GM12878 (cell line): ENCODE measurements at regions not wholly inside any gene's neighbourhood (a gene's known extent, or its start where the extent isn't known, plus 50 kb on each side); places are given as distances from the start of the nearest gene placed in this dataset.

Experiments
- ATAC-seq: fragments of 200-7000 bp; cut with Tn5 transposase; 3 replicates; pipeline ENCODE4 v1.9.1; 2020; ENCODE audit warnings: mild to moderate bottlenecking, moderate library complexity
- BruUV-seq: library from RNA; stranded (reverse); fragments of 400-500 nt; replicated peaks from 2 replicates; lab custom pipeline; 2021; lab: Mats Ljungman, UMichigan
- CTCF ChIA-PET: fragments of 300-600 bp; sonication (Branson Sonifier 250); formaldehyde crosslinking; extraction: SDS; loops from one replicate; lab custom pipeline; 2021; ENCODE audit warnings: inconsistent platforms; lab: Yijun Ruan, JAX
- POLR2A ChIA-PET: fragments of 350-600 bp; formaldehyde crosslinking; extraction: SDS; loops from one replicate; lab custom pipeline; 2021; ENCODE audit warnings: inconsistent platforms; lab: Charles Lee
- RAD21 ChIA-PET: fragments of 300-600 bp; sonication (Branson Sonifier 250); formaldehyde crosslinking; loops from one replicate; lab custom pipeline; 2023; ENCODE audit warnings: antibody characterized with exemption; ENCODE audit not compliant: unreplicated experiment; lab: Charles Lee
- SMC1A ChIA-PET: fragments of 300-600 bp; sonication (Branson Sonifier 250); formaldehyde crosslinking; loops from one replicate; lab custom pipeline; 2023; ENCODE audit not compliant: unreplicated experiment, uncharacterized antibody; lab: Charles Lee
- DNase-seq: peaks from one replicate; pipeline ENCODE4 v3.0.0-alpha.2; 2011; ENCODE audit warnings: low read depth, low spot score
- FAIRE-seq: peaks from 3 replicates; lab custom pipeline; 2011; peaks lifted over from hg19 to GRCh38; lab: Jason Lieb, UNC
- H2AFZ ChIP-seq: 2 replicates; pipeline ENCODE4 v1.6.0; 2011; ENCODE audit warnings: low read depth, low read length, control low read depth; ENCODE audit not compliant: control insufficient read depth
- H3K27ac ChIP-seq: 2 replicates; pipeline ENCODE4 v1.5.1; 2011; ENCODE audit warnings: control low read depth; ENCODE audit not compliant: control insufficient read depth, insufficient read depth
- H3K27me3 ChIP-seq, 2 experiments: replicated peaks in 1 of 2; 2 replicates each; pipeline versions ENCODE4 v1.6.0 to v1.6.1; 2011; ENCODE audit warnings: low read length in 1 of 2; ENCODE audit not compliant: control insufficient read depth in 2 of 2, insufficient read depth in 2 of 2
- H3K36me3 ChIP-seq, 2 experiments: 2 replicates each; pipeline ENCODE4 v1.5.1; 2011; ENCODE audit warnings: low read length in 1 of 2; ENCODE audit not compliant: control insufficient read depth in 2 of 2, insufficient read depth in 2 of 2
- H3K4me1 ChIP-seq: 2 replicates; pipeline ENCODE4 v1.6.1; 2011; ENCODE audit warnings: mild to moderate bottlenecking, low read length, moderate library complexity, mixed read lengths; ENCODE audit not compliant: control insufficient read depth, insufficient read depth
- H3K4me2 ChIP-seq: 2 replicates; pipeline ENCODE4 v1.6.0; 2011; ENCODE audit warnings: control low read depth; ENCODE audit not compliant: control insufficient read depth, insufficient read depth
- H3K4me3 ChIP-seq: fragments of 200-600 bp; sonication (generic); 2 replicates; pipeline ENCODE4 v1.5.1; 2016
- H3K79me2 ChIP-seq: 2 replicates; pipeline ENCODE4 v1.6.0; 2011; ENCODE audit warnings: low read length; ENCODE audit not compliant: control insufficient read depth, insufficient read depth
- H3K9ac ChIP-seq: 2 replicates; pipeline ENCODE4 v1.8.0; 2011; ENCODE audit warnings: low read length, control low read depth, mixed read lengths; ENCODE audit not compliant: control insufficient read depth, insufficient read depth
- H3K9me3 ChIP-seq: replicated peaks from 3 replicates; pipeline ENCODE4 v1.5.1; 2011; ENCODE audit warnings: mild to moderate bottlenecking, low read length; ENCODE audit not compliant: control insufficient read depth, insufficient read depth
- H4K20me1 ChIP-seq: 2 replicates; pipeline ENCODE4 v1.6.0; 2011; ENCODE audit not compliant: control insufficient read depth, insufficient read depth
- CHD1 ChIP-seq: IDR thresholded peaks from 2 replicates; pipeline ENCODE4 v1.6.1; 2012; ENCODE audit warnings: low read depth, low read length, improper control_type of control experiment
- CREM ChIP-seq: IDR thresholded peaks from 2 replicates; pipeline ENCODE4 v1.6.1; 2014; ENCODE audit warnings: antibody characterized with exemption, low read depth
- KDM1A ChIP-seq: fragments of 200-600 bp; sonication (generic); IDR thresholded peaks from 2 replicates; pipeline ENCODE4 v1.6.1; 2016; ENCODE audit warnings: borderline replicate concordance
- NBN ChIP-seq: fragments of 450-650 bp; IDR thresholded peaks from 2 replicates; pipeline ENCODE4 v1.6.1; 2016
- PAX8 ChIP-seq: fragments of 450-650 bp; IDR thresholded peaks from 2 replicates; pipeline ENCODE4 v1.6.1; 2017; ENCODE audit warnings: mild to moderate bottlenecking, moderate library complexity
- POU2F2 ChIP-seq: IDR thresholded peaks from 3 replicates; pipeline ENCODE4 v1.6.1; 2011; ENCODE audit warnings: low read depth, mild to moderate bottlenecking, low read length, borderline replicate concordance
- RAD21 ChIP-seq: IDR thresholded peaks from 2 replicates; pipeline ENCODE4 v1.6.1; 2011; ENCODE audit warnings: mild to moderate bottlenecking, low read depth, low read length, moderate library complexity; ENCODE audit not compliant: insufficient read depth
- WGBS: methylation state at CpG from one replicate; pipeline ENCODE4 v1.1.6; 2016; ENCODE audit warnings: low lambda C conversion rate; ENCODE audit not compliant: insufficient replicate concordance, insufficient coverage; ENCODE audit errors: missing lambda C conversion rate; 5-methylcytosine and 5-hydroxymethylcytosine counted together
- in situ Hi-C: fragments of 300-500 bp; cut with MboI; formaldehyde crosslinking; loops from 9 replicates; pipeline ENCODE4 v1.14.3; 2018; ENCODE audit warnings: mixed read lengths
- intact Hi-C: fragments of 100-400 bp; cut with micrococcal nuclease; formaldehyde crosslinking; loops from one replicate; pipeline ENCODE4 v1.14.2; 2022; ENCODE audit not compliant: unreplicated experiment
- TF ChIP-seq, protein P1 (sequence below): fragments of 450-650 bp; IDR thresholded peaks from 2 replicates; pipeline ENCODE4 v1.6.1; 2017; ENCODE audit warnings: antibody characterized with exemption, mild to moderate bottlenecking, moderate library complexity
- TF ChIP-seq, protein P2 (sequence below): fragments of 450-650 bp; formaldehyde crosslinking; IDR thresholded peaks from 2 replicates; pipeline ENCODE4 v1.4.0; 2022; ENCODE audit warnings: mild to moderate bottlenecking, moderate library complexity
- TF ChIP-seq, protein P3 (sequence below): fragments of 450-650 bp; IDR thresholded peaks from 2 replicates; pipeline ENCODE4 v1.6.1; 2016; ENCODE audit warnings: mild to moderate bottlenecking

DNA sequence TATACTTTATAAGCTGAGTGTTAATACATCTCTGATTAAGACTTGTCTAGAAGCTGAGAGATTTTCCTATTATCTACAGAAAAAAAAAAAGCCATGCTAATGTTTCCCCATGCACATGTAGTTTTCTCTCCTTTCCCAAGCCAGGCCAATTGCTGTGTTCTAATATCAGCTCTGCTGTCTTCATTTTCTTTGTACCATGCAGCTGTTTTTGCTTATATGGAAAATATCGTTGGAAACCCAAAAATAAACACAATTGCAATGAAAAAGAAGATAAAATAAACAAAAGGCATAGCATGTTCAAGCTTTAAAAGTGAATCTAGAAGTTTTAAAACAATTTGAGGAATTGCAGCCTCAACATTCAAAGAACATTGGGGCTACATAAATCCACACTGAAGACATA lies 817.4 kb upstream of the ACVR2A start:
- Histone ChIP-seq H3K4me2 (no peak overlapping the region), H3K9me3 (no peaks in the 10 kb centered on the region; the same call in 2 of the 3 replicates), H3K79me2 (no peaks in the 10 kb centered on the region), H3K36me3 (no peaks in the 10 kb centered on the region), H3K27ac (no peak overlapping the region), H3K27me3 (no peaks in the 10 kb centered on the region), H3K9ac (no peak overlapping the region), H3K4me1 (no peaks in the 10 kb centered on the region), H2AFZ (no peak overlapping the region), H4K20me1 (no peaks in the 10 kb centered on the region), H3K4me3 (no peak overlapping the region)
- DNase-seq (no peak), ATAC-seq (no peak), FAIRE-seq (no peak)
- ChIA-PET RAD21 (no interaction called here), POLR2A (interaction anchor here (0.6 kb wide), 1 partner anchor 46 kb away, joined by 5 read pairs; no protein-coding TSS in a partner anchor), SMC1A (interaction anchor here (0.8 kb wide), 1 partner anchor 20 kb away, joined by 3 read pairs; no protein-coding TSS in a partner anchor), CTCF (no interaction called here)
- WGBS = 0% methylated on average over 1 of the region's 1 CpG
- BruUV-seq = no TSS peak
- intact Hi-C loops = no loop called here
- TF ChIP-seq NBN (no peak), RAD21 (no peak)
- in situ Hi-C loops = no loop called here

DNA sequence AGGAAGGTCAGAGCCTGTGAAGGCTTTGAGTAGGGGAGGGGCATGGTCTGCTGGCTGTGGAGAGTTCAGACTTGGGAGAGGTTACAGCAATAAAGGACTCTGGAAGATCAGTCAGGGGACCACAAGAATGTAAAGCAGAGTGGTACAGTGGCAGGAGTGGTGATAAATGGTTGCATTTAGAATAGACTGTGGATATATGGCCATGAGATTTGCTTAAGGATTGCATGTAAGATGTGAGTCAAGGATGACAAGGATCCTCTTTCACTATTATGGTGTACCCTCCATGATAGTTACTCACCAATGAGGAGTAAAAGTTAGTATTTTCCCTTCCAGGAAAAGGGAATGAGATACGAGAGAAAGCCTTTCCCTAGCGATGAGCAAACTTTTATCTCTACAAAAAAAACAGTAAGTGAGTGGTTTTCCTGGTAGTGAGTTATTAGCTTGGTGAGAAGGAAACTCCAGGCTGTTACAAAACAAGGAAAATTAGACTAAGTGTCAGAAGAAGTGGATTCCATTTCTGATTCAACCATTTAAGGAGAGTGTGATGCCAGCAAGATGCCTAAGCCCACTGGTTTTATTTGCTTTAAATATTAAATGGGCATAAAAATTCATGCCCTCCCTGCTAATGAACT lies 818.0 kb upstream of the ACVR2A start:
- no TSS peak for BruUV-seq
- Histone ChIP-seq H3K9me3 (no peaks in the 10 kb centered on the region; the same call in 2 of the 3 replicates), H4K20me1 (no peaks in the 10 kb centered on the region), H2AFZ (no peak overlapping the region), H3K4me1 (no peaks in the 10 kb centered on the region), H3K9ac (no peak overlapping the region), H3K27ac (no peak overlapping the region), H3K4me2 (no peak overlapping the region), H3K4me3 (no peak overlapping the region), H3K27me3 (no peaks in the 10 kb centered on the region), H3K79me2 (no peaks in the 10 kb centered on the region), H3K36me3 (no peaks in the 10 kb centered on the region)
- no peak for ATAC-seq
- in situ Hi-C loops (no loop called here), intact Hi-C loops (no loop called here)
- CTCF ChIA-PET = interaction anchor here (0.6 kb wide), 1 partner anchor 268 kb away, joined by 6 read pairs; no protein-coding TSS in a partner anchor
- RAD21 ChIA-PET = no interaction called here
- FAIRE-seq = no peak
- POLR2A ChIA-PET = interaction anchor here (0.6 kb wide), 1 partner anchor 46 kb away, joined by 5 read pairs; no protein-coding TSS in a partner anchor
- DNase-seq = no peak
- SMC1A ChIA-PET = interaction anchor here (0.8 kb wide), 1 partner anchor 19 kb away, joined by 3 read pairs; no protein-coding TSS in a partner anchor
- 56% methylated on average over 2 of the region's 2 CpGs for WGBS
- TF ChIP-seq PAX8 (no peak), CHD1 (no peak), POU2F2 (no peak), KDM1A (no peak), CREM (no peak)
- TF ChIP-seq, protein P1, sequence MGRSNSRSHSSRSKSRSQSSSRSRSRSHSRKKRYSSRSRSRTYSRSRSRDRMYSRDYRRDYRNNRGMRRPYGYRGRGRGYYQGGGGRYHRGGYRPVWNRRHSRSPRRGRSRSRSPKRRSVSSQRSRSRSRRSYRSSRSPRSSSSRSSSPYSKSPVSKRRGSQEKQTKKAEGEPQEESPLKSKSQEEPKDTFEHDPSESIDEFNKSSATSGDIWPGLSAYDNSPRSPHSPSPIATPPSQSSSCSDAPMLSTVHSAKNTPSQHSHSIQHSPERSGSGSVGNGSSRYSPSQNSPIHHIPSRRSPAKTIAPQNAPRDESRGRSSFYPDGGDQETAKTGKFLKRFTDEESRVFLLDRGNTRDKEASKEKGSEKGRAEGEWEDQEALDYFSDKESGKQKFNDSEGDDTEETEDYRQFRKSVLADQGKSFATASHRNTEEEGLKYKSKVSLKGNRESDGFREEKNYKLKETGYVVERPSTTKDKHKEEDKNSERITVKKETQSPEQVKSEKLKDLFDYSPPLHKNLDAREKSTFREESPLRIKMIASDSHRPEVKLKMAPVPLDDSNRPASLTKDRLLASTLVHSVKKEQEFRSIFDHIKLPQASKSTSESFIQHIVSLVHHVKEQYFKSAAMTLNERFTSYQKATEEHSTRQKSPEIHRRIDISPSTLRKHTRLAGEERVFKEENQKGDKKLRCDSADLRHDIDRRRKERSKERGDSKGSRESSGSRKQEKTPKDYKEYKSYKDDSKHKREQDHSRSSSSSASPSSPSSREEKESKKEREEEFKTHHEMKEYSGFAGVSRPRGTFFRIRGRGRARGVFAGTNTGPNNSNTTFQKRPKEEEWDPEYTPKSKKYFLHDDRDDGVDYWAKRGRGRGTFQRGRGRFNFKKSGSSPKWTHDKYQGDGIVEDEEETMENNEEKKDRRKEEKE = no peak
- TF ChIP-seq, protein P2, sequence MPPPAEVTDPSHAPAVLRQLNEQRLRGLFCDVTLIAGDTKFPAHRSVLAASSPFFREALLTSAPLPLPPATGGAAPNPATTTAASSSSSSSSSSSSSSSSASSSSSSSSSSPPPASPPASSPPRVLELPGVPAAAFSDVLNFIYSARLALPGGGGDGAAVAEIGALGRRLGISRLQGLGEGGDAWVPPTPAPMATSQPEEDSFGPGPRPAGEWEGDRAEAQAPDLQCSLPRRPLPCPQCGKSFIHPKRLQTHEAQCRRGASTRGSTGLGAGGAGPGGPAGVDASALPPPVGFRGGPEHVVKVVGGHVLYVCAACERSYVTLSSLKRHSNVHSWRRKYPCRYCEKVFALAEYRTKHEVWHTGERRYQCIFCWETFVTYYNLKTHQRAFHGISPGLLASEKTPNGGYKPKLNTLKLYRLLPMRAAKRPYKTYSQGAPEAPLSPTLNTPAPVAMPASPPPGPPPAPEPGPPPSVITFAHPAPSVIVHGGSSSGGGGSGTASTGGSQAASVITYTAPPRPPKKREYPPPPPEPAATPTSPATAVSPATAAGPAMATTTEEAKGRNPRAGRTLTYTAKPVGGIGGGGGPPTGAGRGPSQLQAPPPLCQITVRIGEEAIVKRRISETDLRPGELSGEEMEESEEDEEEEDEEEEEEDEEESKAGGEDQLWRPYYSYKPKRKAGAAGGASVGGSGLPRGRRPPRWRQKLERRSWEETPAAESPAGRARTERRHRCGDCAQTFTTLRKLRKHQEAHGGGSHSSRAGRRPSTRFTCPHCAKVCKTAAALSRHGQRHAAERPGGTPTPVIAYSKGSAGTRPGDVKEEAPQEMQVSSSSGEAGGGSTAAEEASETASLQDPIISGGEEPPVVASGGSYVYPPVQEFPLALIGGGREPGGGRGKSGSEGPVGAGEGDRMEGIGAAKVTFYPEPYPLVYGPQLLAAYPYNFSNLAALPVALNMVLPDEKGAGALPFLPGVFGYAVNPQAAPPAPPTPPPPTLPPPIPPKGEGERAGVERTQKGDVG (CRISPR knock-in tag) = no peak
- TF ChIP-seq, protein P3, sequence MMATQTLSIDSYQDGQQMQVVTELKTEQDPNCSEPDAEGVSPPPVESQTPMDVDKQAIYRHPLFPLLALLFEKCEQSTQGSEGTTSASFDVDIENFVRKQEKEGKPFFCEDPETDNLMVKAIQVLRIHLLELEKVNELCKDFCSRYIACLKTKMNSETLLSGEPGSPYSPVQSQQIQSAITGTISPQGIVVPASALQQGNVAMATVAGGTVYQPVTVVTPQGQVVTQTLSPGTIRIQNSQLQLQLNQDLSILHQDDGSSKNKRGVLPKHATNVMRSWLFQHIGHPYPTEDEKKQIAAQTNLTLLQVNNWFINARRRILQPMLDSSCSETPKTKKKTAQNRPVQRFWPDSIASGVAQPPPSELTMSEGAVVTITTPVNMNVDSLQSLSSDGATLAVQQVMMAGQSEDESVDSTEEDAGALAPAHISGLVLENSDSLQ = no peak
